ENCODE measurements at regions not wholly inside any gene's neighbourhood (a gene's known extent, or its start where the extent isn't known, plus 50 kb on each side); places are given as distances from the start of the nearest gene placed in this dataset.

DNA sequence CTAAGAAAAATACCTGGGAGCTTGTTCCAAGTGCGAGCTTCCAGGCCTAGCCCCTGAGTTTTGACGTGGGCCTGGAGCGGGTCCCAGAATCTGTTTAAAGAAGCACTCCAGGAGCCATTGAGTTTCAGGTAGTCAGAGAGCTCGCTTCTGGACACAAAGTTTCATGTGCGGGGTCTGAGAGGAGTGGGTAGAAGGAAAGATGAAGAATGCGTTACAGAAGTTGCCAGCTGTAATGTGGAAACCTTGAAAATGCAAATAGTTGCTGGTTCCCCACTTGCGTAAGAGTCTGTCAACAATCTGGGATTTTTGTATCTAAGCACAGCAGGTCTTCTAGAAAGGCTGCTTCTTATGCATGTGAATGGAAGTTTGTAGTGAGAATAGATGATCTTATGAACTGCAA, 77.5 kb upstream of the CLCN4 start:
- no peak for TF ChIP-seq EZH2 (IDR thresholded peaks at IDR 0.05)
- TF ChIP-seq FOXP2 (optimal IDR thresholded peaks at IDR 0.05; ENCODE audit: control extremely low read depth, extremely low read length, insufficient read depth), result peak; percentile 49
- Histone ChIP-seq H3K27ac (no peak overlapping the region), H3K36me3 (ENCODE audit: insufficient read depth, low read length) (no peaks in the 10 kb centered on the region; the same call in 1 of the 2 replicates), H3K9ac (ENCODE audit: insufficient read length) (no peak overlapping the region), H3K4me3 (no peak overlapping the region), H3K9me3 (ENCODE audit: low read depth, low read length) (no peaks in the 10 kb centered on the region)
- no peak for DNase-seq (ENCODE audit: low read depth, low spot score)

DNA sequence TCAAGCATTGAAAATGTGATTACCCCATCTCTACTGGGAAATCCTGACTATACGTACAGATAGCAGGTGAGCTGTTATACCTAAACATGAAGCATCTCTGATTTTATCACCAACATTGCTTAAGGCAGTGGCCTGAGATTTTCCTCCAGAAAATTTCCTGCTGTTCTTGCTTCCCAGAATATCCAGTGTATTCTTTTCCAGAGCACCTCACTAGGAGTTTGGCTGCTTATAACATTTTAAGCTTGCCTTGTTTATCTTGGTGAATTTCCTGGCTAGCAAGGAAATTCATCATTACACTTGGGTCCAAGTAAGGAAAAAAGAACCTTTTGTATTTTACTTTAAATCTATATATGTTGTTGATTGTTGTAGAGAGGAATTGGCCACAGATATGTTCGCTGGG, 73.0 kb upstream of the CLCN4 start:
- Histone ChIP-seq H3K36me3 (ENCODE audit: insufficient read depth, low read length) (no peaks in the 10 kb centered on the region; the same call in 1 of the 2 replicates), H3K4me3 (no peak overlapping the region), H3K27ac (no peak overlapping the region), H3K9ac (ENCODE audit: insufficient read length) (no peak overlapping the region), H3K9me3 (ENCODE audit: low read depth, low read length) (no peaks in the 10 kb centered on the region)
- no peak for DNase-seq (ENCODE audit: low read depth, low spot score)
- TF ChIP-seq POLR2AphosphoS5 (IDR thresholded peaks at IDR 0.05; ENCODE audit: borderline replicate concordance, low read depth, low read length), result no peak

DNA sequence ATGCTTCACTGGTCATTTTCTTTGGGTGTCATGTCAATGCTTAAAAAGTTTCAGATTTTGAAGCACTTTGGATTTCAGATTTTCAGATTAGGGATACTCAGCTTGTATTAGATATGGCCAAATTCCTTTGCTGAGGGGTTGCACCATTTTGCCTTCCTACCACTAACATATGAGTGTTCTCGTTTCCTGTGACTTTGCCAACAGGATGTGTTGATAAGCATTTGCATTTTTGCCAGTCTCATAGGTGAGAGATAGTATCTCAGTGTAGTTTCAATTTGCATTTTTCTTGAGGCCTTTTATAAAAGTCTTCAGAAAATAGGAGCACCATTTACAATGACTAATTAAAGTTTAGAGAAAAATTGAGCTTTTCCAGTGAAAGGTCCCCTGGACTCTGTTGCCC, 71.6 kb upstream of the CLCN4 start:
- Histone ChIP-seq H3K36me3 (ENCODE audit: insufficient read depth, low read length) (no peaks in the 10 kb centered on the region; the same call in 1 of the 2 replicates), H3K9me3 (ENCODE audit: low read depth, low read length) (no peaks in the 10 kb centered on the region), H3K9ac (ENCODE audit: insufficient read length) (no peak overlapping the region), H3K4me3 (no peak overlapping the region), H3K27ac (no peak overlapping the region)
- no peak for DNase-seq (ENCODE audit: low read depth, low spot score)
- TF ChIP-seq FOXP2 (optimal IDR thresholded peaks at IDR 0.05; ENCODE audit: control extremely low read depth, extremely low read length, insufficient read depth), result no peak

DNA sequence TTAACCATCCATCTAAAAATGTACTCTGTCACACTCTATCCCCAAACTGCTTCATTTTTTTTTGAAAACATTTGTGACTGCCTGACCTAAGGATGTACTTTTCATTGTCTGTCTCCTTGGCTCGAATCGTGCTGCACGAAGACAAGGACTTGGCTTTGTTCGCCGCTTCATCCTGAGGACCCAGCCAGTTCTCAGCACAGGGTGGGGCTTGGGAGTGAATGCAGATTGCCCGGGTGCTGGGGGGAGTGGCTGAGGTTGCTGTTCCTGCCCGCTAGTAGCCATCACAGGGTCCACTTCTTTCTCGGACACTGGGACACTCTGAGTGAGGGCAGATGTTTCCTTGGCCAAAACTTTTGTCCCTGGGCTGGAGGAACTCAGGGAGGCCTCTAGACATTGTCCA, 70.1 kb upstream of the CLCN4 start:
- no peak for TF ChIP-seq EZH2 (IDR thresholded peaks at IDR 0.05)
- no peak for TF ChIP-seq FOXP2 (optimal IDR thresholded peaks at IDR 0.05; ENCODE audit: control extremely low read depth, extremely low read length, insufficient read depth)
- no peak for TF ChIP-seq POLR2AphosphoS5 (IDR thresholded peaks at IDR 0.05; ENCODE audit: borderline replicate concordance, low read depth, low read length)
- H3K9me3 ChIP-seq (ENCODE audit: low read depth, low read length), result no peaks in the 10 kb centered on the region
- no peak overlapping the region for H3K4me3 ChIP-seq
- H3K36me3 ChIP-seq (ENCODE audit: insufficient read depth, low read length), result peaks cover 10% of the 10 kb centered on the region; the same call in 1 of the 2 replicates
- no peak for DNase-seq (ENCODE audit: low read depth, low spot score)
- H3K9ac ChIP-seq (ENCODE audit: insufficient read length), result no peak overlapping the region
- H3K27ac ChIP-seq, result no peak overlapping the region

DNA sequence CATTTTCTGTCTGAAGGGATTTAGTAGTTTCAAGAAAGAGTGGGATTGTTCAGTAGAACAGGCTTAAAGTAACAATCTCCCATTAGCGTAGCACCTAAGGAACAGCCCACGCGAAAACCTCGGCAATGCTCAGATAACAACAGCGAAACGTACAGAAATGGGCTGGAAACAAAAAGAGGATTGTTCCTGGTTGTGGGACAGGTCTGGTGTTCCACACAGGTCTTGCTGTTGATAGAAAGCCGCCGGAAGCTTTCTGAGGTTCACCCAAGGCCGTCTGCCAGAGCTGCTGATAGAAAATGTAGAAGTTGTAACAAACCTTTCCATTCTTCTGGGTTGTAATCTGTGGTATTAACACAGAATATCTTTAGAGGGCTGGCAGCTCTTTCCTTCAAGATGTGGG, 69.4 kb upstream of the CLCN4 start:
- no peaks in the 10 kb centered on the region for H3K9me3 ChIP-seq (ENCODE audit: low read depth, low read length)
- DNase-seq (ENCODE audit: low read depth, low spot score), result no peak
- no peak overlapping the region for H3K27ac ChIP-seq
- H3K36me3 ChIP-seq (ENCODE audit: insufficient read depth, low read length), result peaks cover 10% of the 10 kb centered on the region; the same call in 1 of the 2 replicates
- no peak for TF ChIP-seq FOXP2 (optimal IDR thresholded peaks at IDR 0.05; ENCODE audit: control extremely low read depth, extremely low read length, insufficient read depth)
- no peak for TF ChIP-seq POLR2AphosphoS5 (IDR thresholded peaks at IDR 0.05; ENCODE audit: borderline replicate concordance, low read depth, low read length)
- no peak for TF ChIP-seq EZH2 (IDR thresholded peaks at IDR 0.05)
- no peak overlapping the region for H3K4me3 ChIP-seq
- H3K9ac ChIP-seq (ENCODE audit: insufficient read length), result no peak overlapping the region

DNA sequence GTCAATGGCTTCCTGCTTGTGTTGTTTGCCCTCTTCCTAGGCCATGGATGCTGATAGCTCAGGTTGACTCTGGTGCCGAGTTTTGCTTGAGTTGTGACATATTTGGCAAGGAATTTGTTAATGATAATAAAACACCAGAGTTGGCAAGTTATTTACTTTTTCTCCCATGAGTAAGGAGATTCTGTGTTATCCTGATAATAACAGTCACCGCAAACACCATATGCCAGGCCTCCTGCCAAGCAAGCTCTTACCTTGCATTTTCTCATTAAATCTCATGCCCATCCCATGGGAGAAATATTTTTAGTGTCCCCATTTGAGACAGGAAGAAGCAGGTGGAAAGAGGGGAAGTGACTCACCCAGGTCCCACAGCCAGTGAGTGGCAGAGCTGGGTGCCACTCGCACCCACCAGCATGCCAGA, 67.4 kb upstream of the CLCN4 start:
- no peak for TF ChIP-seq EZH2 (IDR thresholded peaks at IDR 0.05)
- no peak for TF ChIP-seq POLR2AphosphoS5 (IDR thresholded peaks at IDR 0.05; ENCODE audit: borderline replicate concordance, low read depth, low read length)
- TF ChIP-seq FOXP2 (optimal IDR thresholded peaks at IDR 0.05; ENCODE audit: control extremely low read depth, extremely low read length, insufficient read depth), result no peak
- H3K27ac ChIP-seq, result no peak overlapping the region
- H3K9ac ChIP-seq (ENCODE audit: insufficient read length), result no peak overlapping the region
- no peaks in the 10 kb centered on the region for H3K9me3 ChIP-seq (ENCODE audit: low read depth, low read length)
- DNase-seq (ENCODE audit: low read depth, low spot score), result no peak
- H3K36me3 ChIP-seq (ENCODE audit: insufficient read depth, low read length), result peaks cover 15% of the 10 kb centered on the region; the same call in 1 of the 2 replicates
- H3K4me3 ChIP-seq, result no peak overlapping the region

DNA sequence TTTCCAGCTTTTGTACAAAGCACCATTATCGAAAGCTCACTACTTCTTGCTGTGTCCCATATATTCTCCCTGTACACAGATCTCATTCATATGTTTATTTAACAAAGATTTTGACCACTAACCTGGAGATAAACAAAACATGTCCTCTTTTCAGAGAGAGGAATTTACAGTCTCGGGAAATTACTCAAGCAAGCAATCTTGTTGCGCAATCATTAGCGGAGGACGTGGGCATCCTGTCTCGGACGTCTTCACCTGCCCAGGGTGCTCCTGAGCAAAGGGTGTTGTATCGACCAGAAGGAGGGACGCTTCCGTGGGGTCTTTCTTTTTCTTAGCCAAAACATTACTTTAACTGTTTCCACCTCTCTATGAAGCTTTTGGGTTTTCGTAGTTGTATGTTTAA, 66.5 kb upstream of the CLCN4 start:
- Histone ChIP-seq H3K4me3 (no peak overlapping the region), H3K9me3 (ENCODE audit: low read depth, low read length) (no peaks in the 10 kb centered on the region), H3K9ac (ENCODE audit: insufficient read length) (no peak overlapping the region), H3K27ac (no peak overlapping the region), H3K36me3 (ENCODE audit: insufficient read depth, low read length) (peaks cover 15% of the 10 kb centered on the region; the same call in 1 of the 2 replicates)
- TF ChIP-seq POLR2AphosphoS5 (IDR thresholded peaks at IDR 0.05; ENCODE audit: borderline replicate concordance, low read depth, low read length), result no peak
- no peak for TF ChIP-seq EZH2 (IDR thresholded peaks at IDR 0.05)
- no peak for TF ChIP-seq FOXP2 (optimal IDR thresholded peaks at IDR 0.05; ENCODE audit: control extremely low read depth, extremely low read length, insufficient read depth)
- DNase-seq (ENCODE audit: low read depth, low spot score), result no peak

DNA sequence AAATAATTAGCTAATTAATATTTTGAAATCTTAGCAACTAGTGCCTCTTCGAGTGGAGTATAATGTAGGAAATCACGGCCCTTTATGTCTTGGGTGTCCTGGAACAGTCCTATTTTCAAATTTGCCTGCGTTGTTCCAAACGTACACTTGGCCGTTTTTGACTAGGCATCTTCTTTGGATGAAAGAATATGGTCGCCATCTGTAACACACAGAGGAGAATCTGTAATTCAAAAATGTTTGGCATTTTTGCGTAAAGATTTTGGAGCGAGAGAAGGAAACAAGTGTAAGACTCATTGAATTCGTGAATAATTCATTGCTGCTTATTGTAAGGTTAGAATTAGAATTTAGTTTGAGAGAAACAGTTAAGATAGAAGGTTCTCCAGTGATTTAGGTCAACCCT, 61.5 kb upstream of the CLCN4 start:
- TF ChIP-seq EZH2 (IDR thresholded peaks at IDR 0.05), result no peak
- no peak for TF ChIP-seq FOXP2 (optimal IDR thresholded peaks at IDR 0.05; ENCODE audit: control extremely low read depth, extremely low read length, insufficient read depth)
- TF ChIP-seq POLR2AphosphoS5 (IDR thresholded peaks at IDR 0.05; ENCODE audit: borderline replicate concordance, low read depth, low read length), result no peak
- H3K36me3 ChIP-seq (ENCODE audit: insufficient read depth, low read length), result peaks cover 22% of the 10 kb centered on the region; the same call in 1 of the 2 replicates

DNA sequence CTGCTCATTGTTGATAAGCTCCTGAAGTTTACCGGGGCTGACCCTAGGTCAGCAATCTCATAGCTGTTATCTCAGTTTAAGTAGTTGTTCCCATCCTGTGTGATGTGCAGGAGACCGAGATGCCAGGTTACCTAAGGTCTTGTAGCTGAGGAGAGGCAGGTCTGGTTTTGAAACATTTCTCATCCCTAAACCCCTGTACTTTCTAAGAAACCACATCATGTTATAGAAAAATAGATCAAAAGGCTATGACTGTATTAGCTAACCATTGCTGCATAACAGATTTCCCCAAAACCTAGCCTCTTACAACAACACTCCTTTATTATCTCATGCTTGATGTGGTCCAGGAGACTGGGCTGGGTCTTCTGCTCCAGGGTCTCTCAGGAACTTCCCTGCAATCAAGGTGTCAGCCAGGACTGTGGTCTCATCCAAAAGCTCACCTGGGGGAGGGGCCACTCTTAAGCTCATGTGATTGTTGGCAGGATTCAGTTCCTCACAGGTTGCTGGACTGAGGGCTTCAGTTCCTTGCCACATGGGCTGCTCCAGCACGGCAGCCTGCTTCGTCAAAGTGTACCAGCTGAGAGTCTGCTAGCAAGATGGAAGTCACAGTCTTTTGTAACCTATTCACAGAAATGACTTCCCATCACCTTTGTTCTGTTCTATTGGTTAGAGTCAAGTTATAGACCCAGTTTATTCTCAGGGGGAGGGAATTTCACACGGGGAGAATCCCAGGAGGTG, 60.9 kb upstream of the CLCN4 start:
- DNase-seq (ENCODE audit: low read depth, low spot score), result no peak
- Histone ChIP-seq H3K36me3 (ENCODE audit: insufficient read depth, low read length) (peaks cover 24% of the 10 kb centered on the region; the same call in 1 of the 2 replicates), H3K9me3 (ENCODE audit: low read depth, low read length) (no peaks in the 10 kb centered on the region), H3K4me3 (no peak overlapping the region), H3K9ac (ENCODE audit: insufficient read length) (no peak overlapping the region), H3K27ac (no peak overlapping the region)
- TF ChIP-seq EZH2 (IDR thresholded peaks at IDR 0.05) (no peak), FOXP2 (optimal IDR thresholded peaks at IDR 0.05; ENCODE audit: control extremely low read depth, extremely low read length, insufficient read depth) (no peak), POLR2AphosphoS5 (IDR thresholded peaks at IDR 0.05; ENCODE audit: borderline replicate concordance, low read depth, low read length) (no peak)

More for the DNA sequence above, 61.5 kb upstream of the CLCN4 start:
- no peaks in the 10 kb centered on the region for H3K9me3 ChIP-seq (ENCODE audit: low read depth, low read length)
- H3K27ac ChIP-seq, result no peak overlapping the region
- H3K4me3 ChIP-seq, result no peak overlapping the region
- no peak for DNase-seq (ENCODE audit: low read depth, low spot score)
- no peak overlapping the region for H3K9ac ChIP-seq (ENCODE audit: insufficient read length)

Data from SK-N-MC (cell line).